GM12878 (cell line): ENCODE measurements at regions not wholly inside any gene's neighbourhood (a gene's known extent, or its start where the extent isn't known, plus 50 kb on each side); places are given as distances from the start of the nearest gene placed in this dataset.

Source experiments
- ATAC-seq: fragments of 200-7000 bp; cut with Tn5 transposase; 3 replicates; pipeline ENCODE4 v1.9.1; 2020; ENCODE audit warnings: mild to moderate bottlenecking, moderate library complexity
- BruUV-seq: library from RNA; stranded (reverse); fragments of 400-500 nt; replicated peaks from 2 replicates; lab custom pipeline; 2021; lab: Mats Ljungman, UMichigan
- CTCF ChIA-PET: fragments of 300-600 bp; sonication (Branson Sonifier 250); formaldehyde crosslinking; extraction: SDS; loops from one replicate; lab custom pipeline; 2021; ENCODE audit warnings: inconsistent platforms; lab: Yijun Ruan, JAX
- POLR2A ChIA-PET: fragments of 350-600 bp; formaldehyde crosslinking; extraction: SDS; loops from one replicate; lab custom pipeline; 2021; ENCODE audit warnings: inconsistent platforms; lab: Charles Lee
- RAD21 ChIA-PET: fragments of 300-600 bp; sonication (Branson Sonifier 250); formaldehyde crosslinking; loops from one replicate; lab custom pipeline; 2023; ENCODE audit warnings: antibody characterized with exemption; ENCODE audit not compliant: unreplicated experiment; lab: Charles Lee
- SMC1A ChIA-PET: fragments of 300-600 bp; sonication (Branson Sonifier 250); formaldehyde crosslinking; loops from one replicate; lab custom pipeline; 2023; ENCODE audit not compliant: unreplicated experiment, uncharacterized antibody; lab: Charles Lee
- DNase-seq: peaks from one replicate; pipeline ENCODE4 v3.0.0-alpha.2; 2011; ENCODE audit warnings: low read depth, low spot score
- FAIRE-seq: peaks from 3 replicates; lab custom pipeline; 2011; peaks lifted over from hg19 to GRCh38; lab: Jason Lieb, UNC
- H2AFZ ChIP-seq: 2 replicates; pipeline ENCODE4 v1.6.0; 2011; ENCODE audit warnings: low read depth, low read length, control low read depth; ENCODE audit not compliant: control insufficient read depth
- H3K27ac ChIP-seq: 2 replicates; pipeline ENCODE4 v1.5.1; 2011; ENCODE audit warnings: control low read depth; ENCODE audit not compliant: control insufficient read depth, insufficient read depth
- H3K27me3 ChIP-seq, 2 experiments: replicated peaks in 1 of 2; 2 replicates each; pipeline versions ENCODE4 v1.6.0 to v1.6.1; 2011; ENCODE audit warnings: low read length in 1 of 2; ENCODE audit not compliant: control insufficient read depth in 2 of 2, insufficient read depth in 2 of 2
- H3K36me3 ChIP-seq, 2 experiments: 2 replicates each; pipeline ENCODE4 v1.5.1; 2011; ENCODE audit warnings: low read length in 1 of 2; ENCODE audit not compliant: control insufficient read depth in 2 of 2, insufficient read depth in 2 of 2
- H3K4me1 ChIP-seq: 2 replicates; pipeline ENCODE4 v1.6.1; 2011; ENCODE audit warnings: mild to moderate bottlenecking, low read length, moderate library complexity, mixed read lengths; ENCODE audit not compliant: control insufficient read depth, insufficient read depth
- H3K4me2 ChIP-seq: 2 replicates; pipeline ENCODE4 v1.6.0; 2011; ENCODE audit warnings: control low read depth; ENCODE audit not compliant: control insufficient read depth, insufficient read depth
- H3K4me3 ChIP-seq: fragments of 200-600 bp; sonication (generic); 2 replicates; pipeline ENCODE4 v1.5.1; 2016
- H3K79me2 ChIP-seq: 2 replicates; pipeline ENCODE4 v1.6.0; 2011; ENCODE audit warnings: low read length; ENCODE audit not compliant: control insufficient read depth, insufficient read depth
- H3K9ac ChIP-seq: 2 replicates; pipeline ENCODE4 v1.8.0; 2011; ENCODE audit warnings: low read length, control low read depth, mixed read lengths; ENCODE audit not compliant: control insufficient read depth, insufficient read depth
- H3K9me3 ChIP-seq: replicated peaks from 3 replicates; pipeline ENCODE4 v1.5.1; 2011; ENCODE audit warnings: mild to moderate bottlenecking, low read length; ENCODE audit not compliant: control insufficient read depth, insufficient read depth
- H4K20me1 ChIP-seq: 2 replicates; pipeline ENCODE4 v1.6.0; 2011; ENCODE audit not compliant: control insufficient read depth, insufficient read depth
- CHD4 ChIP-seq: fragments of 200-600 bp; sonication (generic); IDR thresholded peaks from 2 replicates; pipeline ENCODE4 v1.6.1; 2016; ENCODE audit warnings: mild to moderate bottlenecking
- ESRRA ChIP-seq: IDR thresholded peaks from 2 replicates; pipeline ENCODE4 v1.6.1; 2012; ENCODE audit warnings: mild to moderate bottlenecking, low read length, improper control_type of control experiment
- MXI1 ChIP-seq: fragments of 150-350 bp; IDR thresholded peaks from 2 replicates; pipeline ENCODE4 v1.6.1; 2011; ENCODE audit warnings: low read depth, mild to moderate bottlenecking, inconsistent platforms, low read length, improper control_type of control experiment
- RBBP5 ChIP-seq: fragments of 200-600 bp; sonication (generic); conservative IDR thresholded peaks from 2 replicates; pipeline ENCODE4 v1.6.1; 2016
- TCF7 ChIP-seq: IDR thresholded peaks from 2 replicates; pipeline ENCODE4 v1.6.1; 2014; ENCODE audit warnings: antibody characterized with exemption, borderline replicate concordance
- ZNF24 ChIP-seq: fragments of 450-650 bp; IDR thresholded peaks from 2 replicates; pipeline ENCODE4 v1.6.1; 2017; ENCODE audit warnings: antibody characterized with exemption, mild to moderate bottlenecking
- ZNF384 ChIP-seq: IDR thresholded peaks from 2 replicates; pipeline ENCODE4 v1.6.1; 2012; ENCODE audit warnings: low read depth, mild to moderate bottlenecking, low read length, improper control_type of control experiment, borderline replicate concordance
- WGBS: methylation state at CpG from one replicate; pipeline ENCODE4 v1.1.6; 2016; ENCODE audit warnings: low lambda C conversion rate; ENCODE audit not compliant: insufficient replicate concordance, insufficient coverage; ENCODE audit errors: missing lambda C conversion rate; 5-methylcytosine and 5-hydroxymethylcytosine counted together
- in situ Hi-C: fragments of 300-500 bp; cut with MboI; formaldehyde crosslinking; loops from 9 replicates; pipeline ENCODE4 v1.14.3; 2018; ENCODE audit warnings: mixed read lengths
- intact Hi-C: fragments of 100-400 bp; cut with micrococcal nuclease; formaldehyde crosslinking; loops from one replicate; pipeline ENCODE4 v1.14.2; 2022; ENCODE audit not compliant: unreplicated experiment
- TF ChIP-seq, protein P1 (sequence below): IDR thresholded peaks from 2 replicates; pipeline ENCODE4 v1.6.1; 2012; ENCODE audit warnings: low read depth, low read length, improper control_type of control experiment
- TF ChIP-seq, protein P2 (sequence below): fragments of 450-650 bp; formaldehyde crosslinking; IDR thresholded peaks from 2 replicates; pipeline ENCODE4 v1.4.0; 2022; ENCODE audit warnings: mild to moderate bottlenecking, moderate library complexity
- TF ChIP-seq, protein P3 (sequence below): fragments of 450-650 bp; formaldehyde crosslinking; IDR thresholded peaks from 2 replicates; pipeline ENCODE4 v1.4.0; 2020; ENCODE audit warnings: mild to moderate bottlenecking, moderate library complexity

DNA sequence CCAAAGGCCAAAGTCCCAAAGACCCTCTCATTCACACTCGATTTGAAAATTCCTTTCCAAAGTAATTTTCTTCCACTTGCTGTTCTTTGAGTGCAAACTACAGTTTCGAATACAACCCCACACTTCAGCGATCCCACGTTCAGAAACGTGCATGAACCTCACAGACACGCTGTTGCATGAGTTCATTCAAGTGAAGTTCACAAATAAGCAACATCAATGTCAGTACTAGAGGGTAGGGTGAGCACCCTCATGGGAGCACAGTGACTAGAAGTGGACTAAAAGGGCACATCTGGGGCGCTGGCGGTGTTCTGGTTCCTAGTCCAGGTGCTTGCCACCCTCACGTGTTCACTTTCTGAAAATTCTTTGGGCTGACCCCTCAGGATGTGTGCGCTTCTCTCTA, 59.0 kb downstream of the FAM50B start:
- in situ Hi-C loops, result no loop called here
- Histone ChIP-seq H3K27me3 (peaks cover 0 to 3% of the 10 kb centered on the region in 2 experiments; a peak in 1 of 4 replicates), H3K4me1 (no peaks in the 10 kb centered on the region), H3K4me3 (no peak overlapping the region), H3K4me2 (no peak overlapping the region), H3K36me3 (no peaks in the 10 kb centered on the region), H3K9ac (no peak overlapping the region), H3K27ac (no peak overlapping the region), H2AFZ (no peak overlapping the region), H3K9me3 (no peaks in the 10 kb centered on the region), H3K79me2 (no peaks in the 10 kb centered on the region), H4K20me1 (no peaks in the 10 kb centered on the region)
- RAD21 ChIA-PET, result no interaction called here
- TF ChIP-seq MXI1, result no peak
- no peak for TF ChIP-seq CHD4
- no peak for DNase-seq
- POLR2A ChIA-PET, result no interaction called here
- intact Hi-C loops, result no loop called here
- ATAC-seq, result no peak
- FAIRE-seq, result no peak
- CTCF ChIA-PET, result no interaction called here
- BruUV-seq, result no TSS peak
- SMC1A ChIA-PET, result no interaction called here
- WGBS, result 18% methylated on average over 10 of the region's 10 CpGs

DNA sequence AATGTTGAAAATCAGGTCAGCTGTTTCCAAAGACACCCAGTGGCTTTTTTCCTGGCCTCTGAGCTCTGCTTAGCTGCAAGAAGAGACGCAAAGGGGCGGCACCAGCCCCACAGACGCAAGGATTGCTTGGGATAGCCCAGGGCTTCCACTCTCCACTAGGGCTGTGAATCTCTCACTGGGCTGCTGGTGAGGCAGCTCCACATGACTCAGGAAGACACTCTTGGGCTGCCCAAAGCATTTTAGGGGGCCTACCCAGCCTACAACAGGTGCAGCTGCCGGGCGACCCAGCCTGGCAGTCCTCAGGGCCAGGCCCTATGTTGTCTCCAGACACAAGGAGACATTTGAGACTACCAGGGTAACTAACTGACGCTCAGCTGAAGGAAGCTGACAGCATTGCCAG, 59.8 kb downstream of the FAM50B start:
- BruUV-seq, result no TSS peak
- ChIA-PET CTCF (no interaction called here), SMC1A (no interaction called here), POLR2A (no interaction called here), RAD21 (no interaction called here)
- in situ Hi-C loops (no loop called here), intact Hi-C loops (no loop called here)
- H2AFZ ChIP-seq, result no peak overlapping the region
- no peaks in the 10 kb centered on the region for H3K79me2 ChIP-seq
- H3K36me3 ChIP-seq, result no peaks in the 10 kb centered on the region
- FAIRE-seq (no peak), DNase-seq (no peak), ATAC-seq (no peak)
- no peak overlapping the region for H3K4me3 ChIP-seq
- H4K20me1 ChIP-seq, result no peaks in the 10 kb centered on the region
- no peaks in the 10 kb centered on the region for H3K4me1 ChIP-seq
- H3K4me2 ChIP-seq, result no peak overlapping the region
- peaks cover 0 to 3% of the 10 kb centered on the region in 2 experiments; a peak in 1 of 4 replicates for H3K27me3 ChIP-seq
- no peaks in the 10 kb centered on the region for H3K9me3 ChIP-seq
- H3K27ac ChIP-seq, result no peak overlapping the region
- 51% methylated on average over 6 of the region's 6 CpGs for WGBS
- H3K9ac ChIP-seq, result no peak overlapping the region
- TF ChIP-seq, protein P1, sequence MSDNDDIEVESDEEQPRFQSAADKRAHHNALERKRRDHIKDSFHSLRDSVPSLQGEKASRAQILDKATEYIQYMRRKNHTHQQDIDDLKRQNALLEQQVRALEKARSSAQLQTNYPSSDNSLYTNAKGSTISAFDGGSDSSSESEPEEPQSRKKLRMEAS, result no peak
- TF ChIP-seq, protein P2, sequence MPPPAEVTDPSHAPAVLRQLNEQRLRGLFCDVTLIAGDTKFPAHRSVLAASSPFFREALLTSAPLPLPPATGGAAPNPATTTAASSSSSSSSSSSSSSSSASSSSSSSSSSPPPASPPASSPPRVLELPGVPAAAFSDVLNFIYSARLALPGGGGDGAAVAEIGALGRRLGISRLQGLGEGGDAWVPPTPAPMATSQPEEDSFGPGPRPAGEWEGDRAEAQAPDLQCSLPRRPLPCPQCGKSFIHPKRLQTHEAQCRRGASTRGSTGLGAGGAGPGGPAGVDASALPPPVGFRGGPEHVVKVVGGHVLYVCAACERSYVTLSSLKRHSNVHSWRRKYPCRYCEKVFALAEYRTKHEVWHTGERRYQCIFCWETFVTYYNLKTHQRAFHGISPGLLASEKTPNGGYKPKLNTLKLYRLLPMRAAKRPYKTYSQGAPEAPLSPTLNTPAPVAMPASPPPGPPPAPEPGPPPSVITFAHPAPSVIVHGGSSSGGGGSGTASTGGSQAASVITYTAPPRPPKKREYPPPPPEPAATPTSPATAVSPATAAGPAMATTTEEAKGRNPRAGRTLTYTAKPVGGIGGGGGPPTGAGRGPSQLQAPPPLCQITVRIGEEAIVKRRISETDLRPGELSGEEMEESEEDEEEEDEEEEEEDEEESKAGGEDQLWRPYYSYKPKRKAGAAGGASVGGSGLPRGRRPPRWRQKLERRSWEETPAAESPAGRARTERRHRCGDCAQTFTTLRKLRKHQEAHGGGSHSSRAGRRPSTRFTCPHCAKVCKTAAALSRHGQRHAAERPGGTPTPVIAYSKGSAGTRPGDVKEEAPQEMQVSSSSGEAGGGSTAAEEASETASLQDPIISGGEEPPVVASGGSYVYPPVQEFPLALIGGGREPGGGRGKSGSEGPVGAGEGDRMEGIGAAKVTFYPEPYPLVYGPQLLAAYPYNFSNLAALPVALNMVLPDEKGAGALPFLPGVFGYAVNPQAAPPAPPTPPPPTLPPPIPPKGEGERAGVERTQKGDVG, result no peak
- no peak for TF ChIP-seq ESRRA
- no peak for TF ChIP-seq RBBP5
- TF ChIP-seq TCF7, result no peak
- no peak for TF ChIP-seq ZNF24
- TF ChIP-seq, protein P3, sequence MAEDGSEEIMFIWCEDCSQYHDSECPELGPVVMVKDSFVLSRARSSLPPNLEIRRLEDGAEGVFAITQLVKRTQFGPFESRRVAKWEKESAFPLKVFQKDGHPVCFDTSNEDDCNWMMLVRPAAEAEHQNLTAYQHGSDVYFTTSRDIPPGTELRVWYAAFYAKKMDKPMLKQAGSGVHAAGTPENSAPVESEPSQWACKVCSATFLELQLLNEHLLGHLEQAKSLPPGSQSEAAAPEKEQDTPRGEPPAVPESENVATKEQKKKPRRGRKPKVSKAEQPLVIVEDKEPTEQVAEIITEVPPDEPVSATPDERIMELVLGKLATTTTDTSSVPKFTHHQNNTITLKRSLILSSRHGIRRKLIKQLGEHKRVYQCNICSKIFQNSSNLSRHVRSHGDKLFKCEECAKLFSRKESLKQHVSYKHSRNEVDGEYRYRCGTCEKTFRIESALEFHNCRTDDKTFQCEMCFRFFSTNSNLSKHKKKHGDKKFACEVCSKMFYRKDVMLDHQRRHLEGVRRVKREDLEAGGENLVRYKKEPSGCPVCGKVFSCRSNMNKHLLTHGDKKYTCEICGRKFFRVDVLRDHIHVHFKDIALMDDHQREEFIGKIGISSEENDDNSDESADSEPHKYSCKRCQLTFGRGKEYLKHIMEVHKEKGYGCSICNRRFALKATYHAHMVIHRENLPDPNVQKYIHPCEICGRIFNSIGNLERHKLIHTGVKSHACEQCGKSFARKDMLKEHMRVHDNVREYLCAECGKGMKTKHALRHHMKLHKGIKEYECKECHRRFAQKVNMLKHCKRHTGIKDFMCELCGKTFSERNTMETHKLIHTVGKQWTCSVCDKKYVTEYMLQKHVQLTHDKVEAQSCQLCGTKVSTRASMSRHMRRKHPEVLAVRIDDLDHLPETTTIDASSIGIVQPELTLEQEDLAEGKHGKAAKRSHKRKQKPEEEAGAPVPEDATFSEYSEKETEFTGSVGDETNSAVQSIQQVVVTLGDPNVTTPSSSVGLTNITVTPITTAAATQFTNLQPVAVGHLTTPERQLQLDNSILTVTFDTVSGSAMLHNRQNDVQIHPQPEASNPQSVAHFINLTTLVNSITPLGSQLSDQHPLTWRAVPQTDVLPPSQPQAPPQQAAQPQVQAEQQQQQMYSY (CRISPR knock-in tag), result no peak
- TF ChIP-seq ZNF384, result no peak
